Stimulated activated CD8-positive, alpha-beta memory T cell treated with anti-CD3 and anti-CD28 coated beads, Interleukin-15, amount 100 ng/mL, for 48 hours (primary cell): ENCODE measurements at regions not wholly inside any gene's neighbourhood (a gene's known extent, or its start where the extent isn't known, plus 50 kb on each side); places are given as distances from the start of the nearest gene placed in this dataset.
"Not testable (repeated sequence)": the region's sequence is repeated elsewhere in the genome, so short reads cannot be mapped to it uniquely, and the experiment has no call there.

Experiments
- DNase-seq, 2 donors: peaks; one replicate each; pipeline ENCODE4 v3.0.0-alpha.2; 2020; ENCODE audit warnings: low read depth in 2 of 2

- no peak for DNase-seq
Observed at GRCh38 chr6:121548131-121548530, 112.7 kb downstream of the GJA1 start.

- DNase-seq: no peak
Observed at GRCh38 chr6:121549736-121550135, 114.3 kb downstream of the GJA1 start.

- no peak for DNase-seq
Observed at GRCh38 chr6:121550491-121551010, 115.1 kb downstream of the GJA1 start.

DNA sequence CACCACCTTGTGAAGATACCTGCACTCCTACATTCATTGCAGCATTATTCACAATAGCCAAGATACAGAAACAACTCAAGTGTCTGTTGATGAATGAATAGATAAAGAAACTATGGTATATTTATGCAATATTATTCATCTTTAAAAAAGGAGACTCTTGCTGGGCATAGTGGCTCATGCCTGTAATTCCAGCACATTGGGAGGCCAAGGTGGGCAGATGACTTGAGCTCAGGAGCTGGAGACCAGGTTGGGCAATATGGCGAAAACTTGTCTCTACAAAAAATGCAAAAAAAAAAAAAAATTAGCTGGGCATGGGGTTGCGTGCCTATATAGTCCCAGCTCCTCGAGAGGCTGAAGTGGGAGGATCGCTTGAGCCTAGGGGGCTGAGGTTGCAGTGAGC lies 119.8 kb downstream of the GJA1 start:
- no peak for DNase-seq

GRCh38 chr6:121556149-121556548 lies 120.7 kb downstream of the GJA1 start:
- not testable (repeated sequence) for DNase-seq

- no peak for DNase-seq
Observed at GRCh38 chr6:121557146-121557940, 121.9 kb downstream of the GJA1 start.

DNA sequence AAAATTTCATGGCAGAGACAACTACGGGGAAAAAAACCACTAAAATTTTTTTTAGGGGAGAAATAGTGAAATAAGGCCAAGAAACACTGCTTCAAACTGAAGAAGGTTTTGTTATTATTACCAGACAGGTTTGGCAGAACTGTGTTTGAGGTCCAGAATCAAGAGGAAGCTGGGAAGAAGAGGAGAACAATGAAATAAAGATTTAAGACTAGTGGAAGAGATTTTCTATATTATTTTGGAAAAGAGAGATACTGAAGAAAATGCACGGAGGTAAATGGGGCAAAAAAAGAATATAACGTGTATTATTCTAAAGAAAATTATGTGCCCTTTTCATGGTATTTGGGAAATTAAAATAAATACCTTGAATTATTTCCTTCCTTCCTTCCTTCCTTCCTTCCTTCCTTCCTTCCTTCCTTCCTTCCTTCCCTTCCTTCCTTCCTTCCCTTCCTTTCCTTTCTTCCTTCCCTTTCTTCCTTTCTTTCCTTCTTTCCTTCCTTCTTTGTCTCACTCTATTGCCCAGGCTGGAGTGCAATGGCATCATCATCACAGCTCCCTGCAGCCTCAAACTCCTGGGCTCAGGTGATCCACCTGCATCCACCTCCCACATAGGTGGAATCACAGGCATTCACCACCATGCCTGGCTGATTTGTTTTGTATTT lies 124.3 kb downstream of the GJA1 start:
- no peak for DNase-seq

DNA sequence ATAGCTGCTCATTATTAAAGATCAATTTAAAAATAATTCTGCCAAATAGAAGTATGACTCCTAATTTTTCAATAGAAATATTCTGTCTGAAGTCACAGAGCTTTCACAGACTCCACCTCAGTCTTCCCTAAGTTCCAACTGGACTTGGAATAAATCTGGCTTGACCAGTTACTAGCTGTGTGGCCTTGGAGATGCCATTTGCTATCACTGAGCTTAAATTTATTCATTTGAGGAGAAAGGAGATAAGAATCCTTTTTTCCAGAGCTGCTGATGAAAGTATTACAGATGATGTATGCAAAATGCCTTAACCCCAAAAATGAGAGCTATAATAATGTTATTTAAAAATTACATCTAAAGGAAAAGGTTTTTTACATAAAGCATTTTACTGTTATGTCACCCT lies 125.0 kb downstream of the GJA1 start:
- no peak for DNase-seq

GRCh38 chr6:121563286-121563685 lies 127.8 kb downstream of the GJA1 start:
- no peak for DNase-seq

- DNase-seq: not testable (repeated sequence)
Observed at GRCh38 chr6:121564529-121564928, 129.1 kb downstream of the GJA1 start.

DNA sequence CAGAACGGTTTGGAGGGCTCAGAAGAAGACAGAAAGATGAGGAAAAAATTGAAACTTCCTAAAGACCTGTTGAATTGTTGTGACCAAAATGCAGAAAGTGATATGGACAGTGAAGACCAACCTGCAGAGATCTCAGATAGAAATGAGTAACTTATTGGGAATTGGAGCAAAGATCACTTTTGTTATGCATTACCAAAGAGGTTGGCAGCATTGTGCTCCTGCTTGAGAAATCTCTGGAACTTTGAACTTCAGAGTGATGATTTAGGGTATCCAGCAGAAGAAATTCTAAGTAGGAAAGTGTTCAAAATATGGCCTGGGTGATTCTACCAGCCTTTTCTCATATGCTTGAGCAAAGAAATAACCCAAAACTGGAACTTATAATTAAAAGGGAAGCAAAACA lies 136.0 kb downstream of the GJA1 start:
- DNase-seq: no peak

- no peak for DNase-seq
Observed at GRCh38 chr6:121573481-121573880, 138.0 kb downstream of the GJA1 start.

DNA sequence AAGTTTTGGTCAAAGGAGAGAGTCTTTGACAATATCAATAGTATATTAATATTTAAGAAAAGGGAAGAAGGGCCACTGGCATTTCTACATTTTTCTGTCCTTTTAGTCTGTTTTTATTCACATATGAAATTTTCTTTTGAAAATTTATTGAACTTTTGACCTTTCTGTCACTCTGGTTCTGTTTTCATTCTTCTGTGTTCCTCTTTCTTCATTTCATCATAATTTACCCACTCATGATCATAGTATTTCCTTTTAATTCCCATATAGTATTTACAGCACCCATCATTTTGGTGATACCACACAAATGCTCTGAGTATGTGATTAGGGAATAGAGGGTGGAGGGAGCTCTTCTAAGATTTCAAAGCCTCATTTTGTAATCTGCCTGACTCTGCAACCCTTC lies 142.8 kb downstream of the GJA1 start:
- no peak for DNase-seq

DNA sequence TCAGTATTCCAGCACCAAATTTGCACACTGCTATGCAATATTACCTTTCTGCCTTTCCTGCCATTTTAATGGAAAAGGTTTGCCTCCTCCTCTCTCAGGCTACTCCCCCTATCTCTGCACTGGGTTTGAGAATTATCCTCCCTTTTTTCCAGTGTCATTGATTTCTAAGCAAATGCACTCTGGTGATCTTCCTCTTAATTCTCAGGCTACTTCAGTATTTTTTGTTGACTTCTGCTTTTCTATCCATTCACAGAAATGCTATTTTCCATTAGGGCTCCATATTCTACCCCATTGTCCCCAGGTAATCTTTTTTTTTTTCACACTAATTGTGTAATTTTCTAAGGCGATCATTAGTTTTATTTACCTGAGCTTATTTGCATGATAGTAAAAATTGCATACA lies 144.0 kb downstream of the GJA1 start:
- no peak for DNase-seq

DNA sequence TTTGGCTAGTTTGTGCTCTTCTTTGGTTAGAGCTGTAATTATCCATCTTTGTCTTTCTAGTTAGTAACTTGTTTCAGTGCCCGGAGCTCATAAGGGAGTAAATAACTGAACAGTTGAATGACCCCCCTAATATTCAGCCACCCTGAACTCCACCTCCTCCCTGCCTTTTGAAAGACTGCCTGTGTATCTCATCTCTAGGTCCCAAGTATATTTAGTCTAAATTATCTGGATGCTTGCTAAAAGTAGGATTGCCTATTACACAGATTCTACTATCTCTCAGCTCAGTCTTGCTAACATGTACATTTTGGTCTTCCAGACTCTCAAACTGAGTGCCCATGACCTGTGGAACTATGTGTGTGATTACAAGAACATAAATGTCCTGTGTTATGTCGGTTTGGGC lies 145.9 kb downstream of the GJA1 start:
- no peak for DNase-seq

DNA sequence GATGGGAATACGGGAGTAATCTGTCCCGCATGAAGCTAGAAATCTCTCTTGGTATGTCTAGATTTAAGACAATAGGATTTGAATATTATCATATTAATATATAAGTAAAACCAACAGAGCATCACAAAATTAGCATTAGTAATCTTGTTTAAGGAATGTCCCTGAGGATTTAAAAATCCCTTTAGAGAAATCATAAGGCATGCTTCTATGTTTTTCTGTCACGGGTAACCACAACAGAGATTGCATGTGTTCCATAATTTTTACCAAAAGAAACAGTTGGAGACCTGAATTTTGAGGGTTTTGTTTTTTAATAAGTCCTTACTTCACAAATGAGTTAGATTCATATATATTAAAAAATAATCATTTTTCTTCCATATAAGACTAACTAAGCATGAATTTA lies 146.8 kb downstream of the GJA1 start:
- no peak for DNase-seq

GRCh38 chr6:121584586-121585369 lies 149.3 kb downstream of the GJA1 start:
- no peak for DNase-seq

GRCh38 chr6:121590438-121590837 lies 155.0 kb downstream of the GJA1 start:
- DNase-seq: no peak

DNA sequence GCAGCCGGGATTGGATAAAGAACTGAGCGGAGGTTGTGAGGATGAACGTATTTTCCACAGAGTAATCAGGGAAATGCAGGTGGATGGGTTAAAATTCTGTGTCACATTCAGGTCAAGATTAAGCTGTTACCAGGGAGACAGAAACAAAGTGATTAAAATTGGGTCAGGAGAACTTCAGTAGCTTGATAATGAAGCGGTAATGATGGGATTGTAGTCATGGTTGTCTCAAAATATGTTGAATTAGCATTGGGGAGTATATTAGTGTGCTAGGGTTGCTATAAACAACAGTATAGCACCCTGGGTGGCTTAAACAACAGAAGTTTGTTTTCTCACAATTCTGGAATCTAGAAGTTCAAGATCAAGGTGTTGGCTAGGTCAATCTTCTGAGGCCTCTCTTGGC lies 155.5 kb downstream of the GJA1 start:
- no peak for DNase-seq

DNA sequence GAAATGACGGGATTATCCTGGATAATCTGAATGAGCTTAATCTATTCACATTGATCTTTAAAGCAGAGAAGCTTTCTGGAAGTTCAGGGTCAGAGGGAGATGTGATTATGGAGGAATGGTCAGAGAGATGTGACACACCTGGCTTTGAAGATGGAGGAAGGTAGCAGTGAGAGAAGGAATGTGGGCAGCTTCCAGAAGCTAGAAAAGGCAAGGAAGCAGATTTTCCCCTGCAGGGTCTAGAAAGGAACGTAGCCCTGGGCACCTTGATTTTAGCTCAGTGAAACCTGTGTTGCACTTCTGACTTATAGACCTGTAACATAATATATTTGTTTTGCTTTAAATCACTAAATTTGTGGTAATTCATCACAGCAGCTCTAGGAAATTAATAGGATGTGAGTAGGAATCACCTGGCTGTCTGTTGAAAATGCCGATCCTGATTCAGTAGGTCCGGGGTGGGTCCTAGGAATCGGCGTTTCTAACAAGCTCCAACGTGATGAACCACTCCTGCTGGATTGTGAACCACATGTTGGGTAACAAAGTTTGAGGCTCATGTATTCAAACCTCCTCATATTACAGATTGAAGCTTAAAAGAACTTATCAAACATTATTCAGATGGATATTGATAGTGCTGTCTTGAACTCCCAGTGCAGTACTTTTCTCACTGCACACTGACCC lies 157.0 kb downstream of the GJA1 start:
- no peak for DNase-seq

GRCh38 chr6:121593011-121593641 lies 157.7 kb downstream of the GJA1 start:
- no peak for DNase-seq
